IPS DF 6.9 (cell line): ENCODE measurements at regions not wholly inside any gene's neighbourhood (a gene's known extent, or its start where the extent isn't known, plus 50 kb on each side); places are given as distances from the start of the nearest gene placed in this dataset.

Experiments
- DNase-seq: peaks from one replicate; pipeline ENCODE4 v3.0.0-alpha.2; 2013; ENCODE audit warnings: low read depth, low spot score
- H3K27ac ChIP-seq: one replicate; pipeline ENCODE4 v1.5.1; 2013; ENCODE audit warnings: low read length, control low read depth
- H3K27me3 ChIP-seq: 2 replicates; pipeline ENCODE4 v1.6.1; 2013; ENCODE audit warnings: mild to moderate bottlenecking, low read length; ENCODE audit not compliant: control insufficient read depth, insufficient read depth
- H3K36me3 ChIP-seq: 2 replicates; pipeline ENCODE4 v1.6.1; 2013; ENCODE audit warnings: low read length; ENCODE audit not compliant: control insufficient read depth, insufficient read depth
- H3K4me1 ChIP-seq: 2 replicates; pipeline ENCODE4 v1.6.1; 2013; ENCODE audit warnings: low read length; ENCODE audit not compliant: control insufficient read depth, insufficient read depth
- H3K4me3 ChIP-seq: 2 replicates; pipeline ENCODE4 v1.5.1; 2013; ENCODE audit warnings: mild to moderate bottlenecking, low read length
- H3K9me3 ChIP-seq: 2 replicates; pipeline ENCODE4 v1.6.1; 2013; ENCODE audit warnings: low read length, inconsistent platforms; ENCODE audit not compliant: control insufficient read depth, insufficient read depth
- WGBS: extraction: QIAGEN DNeasy Blood & Tissue Kit; methylation state at CpG from one replicate; pipeline ENCODE4 v1.1.7; 2013; ENCODE audit warnings: mixed read lengths, missing lambda C conversion rate; ENCODE audit not compliant: insufficient read length, insufficient coverage; 5-methylcytosine and 5-hydroxymethylcytosine counted together

- no peaks in the 10 kb centered on the region for H3K27me3 ChIP-seq
- no peak overlapping the region for H3K4me3 ChIP-seq
- no peak overlapping the region for H3K27ac ChIP-seq
- peak; percentile 60 for DNase-seq
- no peaks in the 10 kb centered on the region for H3K9me3 ChIP-seq
- WGBS, result no CpG with 5 or more reads among the region's 6 CpGs
- no peaks in the 10 kb centered on the region for H3K36me3 ChIP-seq
- no peaks in the 10 kb centered on the region for H3K4me1 ChIP-seq
Observed at GRCh38 chr4:74531963-74532794, 87.2 kb downstream of the AREG start.

- H3K27me3 ChIP-seq, result no peaks in the 10 kb centered on the region
- DNase-seq, result no peak
- no CpG with 5 or more reads among the region's 3 CpGs for WGBS
- H3K4me3 ChIP-seq, result no peak overlapping the region
- no peaks in the 10 kb centered on the region for H3K9me3 ChIP-seq
- no peaks in the 10 kb centered on the region for H3K4me1 ChIP-seq
- H3K27ac ChIP-seq, result no peak overlapping the region
- no peaks in the 10 kb centered on the region for H3K36me3 ChIP-seq
Observed at GRCh38 chr4:74534121-74534520, 89.2 kb downstream of the AREG start.

GRCh38 chr4:74534936-74535335 lies 90.0 kb downstream of the AREG start:
- Histone ChIP-seq H3K36me3 (no peaks in the 10 kb centered on the region), H3K27ac (no peak overlapping the region), H3K27me3 (no peaks in the 10 kb centered on the region), H3K4me1 (no peaks in the 10 kb centered on the region), H3K9me3 (no peaks in the 10 kb centered on the region), H3K4me3 (no peak overlapping the region)
- DNase-seq, result no peak

DNA sequence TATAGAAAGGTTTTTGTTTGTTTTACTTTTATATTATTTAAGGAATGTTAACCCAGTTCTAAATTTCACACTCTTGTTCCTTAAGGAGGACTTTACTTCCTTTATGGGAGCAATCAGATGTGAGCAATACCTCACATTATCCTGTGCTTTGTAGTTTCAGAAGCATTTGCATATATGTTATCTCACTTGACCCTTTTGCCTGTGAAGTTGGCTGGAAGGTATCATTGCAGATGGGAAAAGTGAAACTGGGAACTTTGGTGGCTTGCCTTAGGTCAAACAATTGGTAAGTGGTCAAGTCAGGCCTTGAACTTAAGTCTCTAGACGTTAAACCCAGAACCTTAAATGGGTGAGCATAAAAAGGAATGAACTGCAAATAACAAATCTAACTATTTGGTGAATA lies 90.6 kb downstream of the AREG start:
- DNase-seq, result no peak
- WGBS, result no CpG with 5 or more reads among the region's 1 CpG
- Histone ChIP-seq H3K4me3 (no peak overlapping the region), H3K9me3 (no peaks in the 10 kb centered on the region), H3K27me3 (no peaks in the 10 kb centered on the region), H3K4me1 (no peaks in the 10 kb centered on the region), H3K27ac (no peak overlapping the region), H3K36me3 (no peaks in the 10 kb centered on the region)

GRCh38 chr4:74536557-74536956 lies 91.6 kb downstream of the AREG start:
- no peak overlapping the region for H3K27ac ChIP-seq
- H3K9me3 ChIP-seq, result no peaks in the 10 kb centered on the region
- H3K4me1 ChIP-seq, result no peaks in the 10 kb centered on the region
- no peak for DNase-seq
- no peaks in the 10 kb centered on the region for H3K27me3 ChIP-seq
- no CpG with 5 or more reads among the region's 1 CpG for WGBS
- no peaks in the 10 kb centered on the region for H3K36me3 ChIP-seq
- H3K4me3 ChIP-seq, result no peak overlapping the region

- Histone ChIP-seq H3K9me3 (no peaks in the 10 kb centered on the region), H3K27ac (no peak overlapping the region), H3K4me1 (no peaks in the 10 kb centered on the region), H3K36me3 (no peaks in the 10 kb centered on the region), H3K27me3 (no peaks in the 10 kb centered on the region), H3K4me3 (no peak overlapping the region)
- DNase-seq, result no peak
- no CpG with 5 or more reads among the region's 3 CpGs for WGBS
Observed at GRCh38 chr4:74537459-74537858, 92.5 kb downstream of the AREG start.

DNA sequence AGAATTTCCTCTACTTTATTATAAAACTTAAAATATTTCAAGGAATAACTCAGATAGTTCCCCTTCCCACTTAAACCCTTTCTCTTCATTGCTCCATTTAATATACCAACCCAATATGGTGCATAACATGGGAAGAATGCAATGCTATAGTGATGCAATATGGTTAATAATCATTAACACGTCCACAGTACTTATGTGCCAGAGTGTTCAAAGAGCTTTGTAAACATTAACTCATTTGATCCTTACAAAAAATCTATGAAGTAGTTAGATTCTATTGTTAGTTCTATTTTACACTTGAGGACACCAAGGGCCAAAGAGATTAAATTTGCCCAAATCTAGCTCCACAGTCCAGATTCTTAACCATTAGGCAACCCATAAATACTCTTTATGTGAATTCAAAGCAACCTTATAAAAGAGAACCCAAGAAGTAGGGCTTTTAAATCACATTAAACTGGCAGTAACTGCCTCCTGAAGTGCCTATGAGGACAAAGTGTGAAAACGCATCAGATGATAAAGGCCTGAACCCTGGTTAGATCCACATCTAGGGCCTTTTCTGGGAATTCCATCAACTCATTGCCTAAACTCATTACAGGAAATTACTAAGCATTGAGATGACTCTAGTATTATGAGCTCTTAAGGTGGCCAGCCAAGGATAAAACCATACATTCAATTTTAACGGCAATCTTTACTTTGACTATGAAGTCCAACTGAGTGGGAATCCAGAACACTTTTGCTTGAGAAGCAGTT lies 94.3 kb downstream of the AREG start:
- Histone ChIP-seq H3K4me3 (no peak overlapping the region), H3K9me3 (no peaks in the 10 kb centered on the region), H3K27ac (no peak overlapping the region), H3K27me3 (no peaks in the 10 kb centered on the region), H3K36me3 (no peaks in the 10 kb centered on the region), H3K4me1 (no peaks in the 10 kb centered on the region)
- no CpG with 5 or more reads among the region's 3 CpGs for WGBS
- no peak for DNase-seq

DNA sequence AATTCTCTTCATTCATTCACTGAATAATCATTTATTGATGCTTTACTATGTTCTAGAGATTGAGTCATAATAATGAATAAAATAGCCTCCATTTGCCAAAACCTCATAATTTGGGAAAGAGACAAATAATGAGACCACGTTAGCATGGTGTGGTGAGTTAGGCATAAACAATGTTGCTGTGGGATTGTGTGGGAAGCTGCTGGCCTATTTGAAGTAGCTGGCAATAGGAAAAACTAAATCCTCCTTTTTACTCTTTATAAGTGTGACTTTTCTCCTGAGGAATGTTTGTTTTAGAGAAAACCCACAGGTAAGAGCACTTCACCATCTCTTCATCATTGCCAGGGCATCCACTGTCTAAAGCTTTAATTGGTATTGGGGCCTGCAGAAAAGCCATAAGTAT lies 95.3 kb downstream of the AREG start:
- Histone ChIP-seq H3K4me1 (no peaks in the 10 kb centered on the region), H3K36me3 (no peaks in the 10 kb centered on the region), H3K4me3 (no peak overlapping the region), H3K27me3 (no peaks in the 10 kb centered on the region), H3K9me3 (no peaks in the 10 kb centered on the region), H3K27ac (no peak overlapping the region)
- no CpG with 5 or more reads among the region's 1 CpG for WGBS
- DNase-seq, result no peak

GRCh38 chr4:74541667-74542066 lies 96.7 kb downstream of the AREG start:
- H3K27me3 ChIP-seq, result no peaks in the 10 kb centered on the region
- H3K9me3 ChIP-seq, result no peaks in the 10 kb centered on the region
- no CpG with 5 or more reads among the region's 9 CpGs for WGBS
- no peak overlapping the region for H3K4me3 ChIP-seq
- DNase-seq, result no peak
- H3K27ac ChIP-seq, result no peak overlapping the region
- no peaks in the 10 kb centered on the region for H3K4me1 ChIP-seq
- no peaks in the 10 kb centered on the region for H3K36me3 ChIP-seq

DNA sequence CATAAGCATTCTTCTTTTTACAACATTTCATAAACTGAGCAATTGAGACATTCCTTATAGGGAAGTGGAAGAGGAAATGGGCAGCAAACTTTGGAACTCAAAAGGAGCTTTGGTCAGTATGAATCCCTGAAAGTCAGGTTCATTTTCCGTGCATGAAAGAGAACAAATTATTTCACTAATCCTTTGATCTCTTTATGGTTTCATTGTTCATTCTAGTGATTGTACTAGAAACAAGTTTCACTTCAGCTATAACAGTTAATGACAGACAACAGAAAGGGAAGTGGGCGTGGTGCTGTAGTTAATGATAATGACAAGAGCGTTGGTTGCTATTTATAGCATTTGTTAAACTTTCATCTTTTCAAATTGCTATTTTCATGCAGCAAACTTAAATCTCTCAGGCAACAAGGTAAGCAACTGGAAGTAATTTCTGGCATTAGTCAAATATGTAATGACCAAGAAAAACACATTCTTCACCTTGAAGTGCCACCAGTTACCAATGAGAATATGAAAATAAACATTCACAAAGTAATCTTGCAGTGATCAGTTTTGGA lies 98.4 kb downstream of the AREG start:
- no peaks in the 10 kb centered on the region for H3K9me3 ChIP-seq
- DNase-seq, result no peak

More for the DNA sequence above, 98.4 kb downstream of the AREG start:
- no CpG with 5 or more reads among the region's 3 CpGs for WGBS
- no peaks in the 10 kb centered on the region for H3K4me1 ChIP-seq
- H3K27ac ChIP-seq, result no peak overlapping the region
- no peaks in the 10 kb centered on the region for H3K27me3 ChIP-seq
- H3K4me3 ChIP-seq, result no peak overlapping the region
- no peaks in the 10 kb centered on the region for H3K36me3 ChIP-seq
